Parathyroid adenoma (tissue), 2 donors: ENCODE measurements at regions not wholly inside any gene's neighbourhood (a gene's known extent, or its start where the extent isn't known, plus 50 kb on each side); places are given as distances from the start of the nearest gene placed in this dataset.

Experiments used
- H2AFZ ChIP-seq: fragments of 300-600 bp; sonication (generic); one replicate; pipeline ENCODE4 v1.7.0; 2017; ENCODE audit warnings: antibody characterized with exemption, mild to moderate bottlenecking
- H3K27ac ChIP-seq: fragments of 300-600 bp; sonication (generic); one replicate; pipeline ENCODE4 v1.7.0; 2017
- H3K27me3 ChIP-seq: fragments of 300-600 bp; sonication (generic); one replicate; pipeline ENCODE4 v1.7.0; 2017; ENCODE audit warnings: low read length; ENCODE audit not compliant: control insufficient read depth, insufficient read depth
- H3K36me3 ChIP-seq: fragments of 300-600 bp; sonication (generic); one replicate; pipeline ENCODE4 v1.7.0; 2017; ENCODE audit warnings: low read length; ENCODE audit not compliant: control insufficient read depth, insufficient read depth
- H3K4me1 ChIP-seq: fragments of 300-600 bp; sonication (generic); one replicate; pipeline ENCODE4 v1.7.0; 2017; ENCODE audit warnings: control low read depth
- H3K4me2 ChIP-seq: fragments of 300-600 bp; sonication (generic); one replicate; pipeline ENCODE4 v1.7.0; 2017; ENCODE audit warnings: low read length
- H3K4me3 ChIP-seq: fragments of 300-600 bp; sonication (generic); one replicate; pipeline ENCODE4 v1.7.0; 2017; ENCODE audit warnings: low read depth, low read length
- H3K79me2 ChIP-seq: fragments of 300-600 bp; sonication (generic); one replicate; pipeline ENCODE4 v1.7.0; 2017; ENCODE audit warnings: control low read depth
- H3K9ac ChIP-seq: fragments of 300-600 bp; sonication (generic); one replicate; pipeline ENCODE4 v1.7.0; 2017; ENCODE audit warnings: mild to moderate bottlenecking
- H3K9me3 ChIP-seq: fragments of 300-600 bp; sonication (generic); one replicate; pipeline ENCODE4 v1.7.0; 2017; ENCODE audit warnings: low read length; ENCODE audit not compliant: control insufficient read depth
- CTCF ChIP-seq: fragments of 300-600 bp; sonication (generic); IDR thresholded peaks from one replicate; pipeline ENCODE4 v1.7.0; 2017; ENCODE audit warnings: antibody characterized with exemption, mild to moderate bottlenecking
- donor health status: primary hyperparathyroidism.

- no peaks in the 10 kb centered on the region for H3K27me3 ChIP-seq
- H3K27ac ChIP-seq = no peak overlapping the region
- no peaks in the 10 kb centered on the region for H3K36me3 ChIP-seq
- H3K9ac ChIP-seq = no peak overlapping the region
- no peak for TF ChIP-seq CTCF
- no peaks in the 10 kb centered on the region for H3K4me1 ChIP-seq
- no peaks in the 10 kb centered on the region for H3K79me2 ChIP-seq
- H2AFZ ChIP-seq = no peak overlapping the region
- H3K4me3 ChIP-seq = no peak overlapping the region
- H3K9me3 ChIP-seq = no peaks in the 10 kb centered on the region
- H3K4me2 ChIP-seq = no peak overlapping the region
These were observed 78.0 kb downstream of the ACKR3 start for GRCh38 chr2:236647621-236648020.

GRCh38 chr2:236653863-236654262 is 84.2 kb downstream of the ACKR3 start:
- Histone ChIP-seq H3K9me3 (no peaks in the 10 kb centered on the region), H3K27ac (no peak overlapping the region), H3K4me3 (no peak overlapping the region), H3K36me3 (no peaks in the 10 kb centered on the region), H2AFZ (no peak overlapping the region), H3K79me2 (no peaks in the 10 kb centered on the region), H3K4me1 (no peaks in the 10 kb centered on the region), H3K4me2 (no peak overlapping the region), H3K9ac (no peak overlapping the region), H3K27me3 (no peaks in the 10 kb centered on the region)
- no peak for TF ChIP-seq CTCF

- Histone ChIP-seq H3K79me2 (no peaks in the 10 kb centered on the region), H3K27ac (no peak overlapping the region), H3K4me1 (no peaks in the 10 kb centered on the region), H2AFZ (no peak overlapping the region), H3K9ac (no peak overlapping the region), H3K27me3 (no peaks in the 10 kb centered on the region), H3K4me3 (no peak overlapping the region), H3K9me3 (no peaks in the 10 kb centered on the region), H3K36me3 (no peaks in the 10 kb centered on the region), H3K4me2 (no peak overlapping the region)
- no peak for TF ChIP-seq CTCF
These were observed 84.9 kb downstream of the ACKR3 start for GRCh38 chr2:236654496-236654895.

- no peak overlapping the region for H3K27ac ChIP-seq
- H3K27me3 ChIP-seq = no peaks in the 10 kb centered on the region
- H3K9me3 ChIP-seq = no peaks in the 10 kb centered on the region
- H2AFZ ChIP-seq = no peak overlapping the region
- H3K4me1 ChIP-seq = no peaks in the 10 kb centered on the region
- H3K4me3 ChIP-seq = no peak overlapping the region
- H3K4me2 ChIP-seq = no peak overlapping the region
- no peaks in the 10 kb centered on the region for H3K79me2 ChIP-seq
- H3K36me3 ChIP-seq = no peaks in the 10 kb centered on the region
- no peak for TF ChIP-seq CTCF
- H3K9ac ChIP-seq = no peak overlapping the region
These were observed 86.5 kb downstream of the ACKR3 start for GRCh38 chr2:236656166-236656565.

GRCh38 chr2:236656721-236657120 is 87.1 kb downstream of the ACKR3 start:
- Histone ChIP-seq H3K27ac (no peak overlapping the region), H3K27me3 (no peaks in the 10 kb centered on the region), H3K4me1 (no peaks in the 10 kb centered on the region), H3K4me3 (no peak overlapping the region), H3K36me3 (no peaks in the 10 kb centered on the region), H3K79me2 (no peaks in the 10 kb centered on the region), H3K4me2 (no peak overlapping the region), H3K9me3 (no peaks in the 10 kb centered on the region), H3K9ac (no peak overlapping the region), H2AFZ (no peak overlapping the region)
- no peak for TF ChIP-seq CTCF
